T-helper 2 cell treated with Interferon-gamma antibody and Interleukin-4, amounts not matched to agents 5 μg/mL and 100 μg/mL, for 36 hours (primary cell): ENCODE measurements at regions not wholly inside any gene's neighbourhood (a gene's known extent, or its start where the extent isn't known, plus 50 kb on each side); places are given as distances from the start of the nearest gene placed in this dataset.

Source experiments
- DNase-seq: peaks from one replicate; pipeline ENCODE4 v3.0.0; 2021; ENCODE audit warnings: low spot score
- H3K27ac Mint-ChIP-seq: one replicate; pipeline ENCODE4 v1.8.0; 2021; ENCODE audit warnings: mild to moderate bottlenecking, mixed read lengths
- H3K27me3 Mint-ChIP-seq: one replicate; pipeline ENCODE4 v1.8.0; 2021; ENCODE audit warnings: low read depth, mixed read lengths
- H3K36me3 Mint-ChIP-seq: one replicate; pipeline ENCODE4 v1.8.0; 2021; ENCODE audit warnings: low read depth, mixed read lengths
- H3K4me1 Mint-ChIP-seq: one replicate; pipeline ENCODE4 v1.8.0; 2021; ENCODE audit warnings: low read depth, mixed read lengths
- H3K4me3 Mint-ChIP-seq: one replicate; pipeline ENCODE4 v1.8.0; 2022; ENCODE audit warnings: mild to moderate bottlenecking, moderate library complexity, mixed read lengths
- H3K9me3 Mint-ChIP-seq: one replicate; pipeline ENCODE4 v1.8.0; 2021; ENCODE audit warnings: mixed read lengths

DNA sequence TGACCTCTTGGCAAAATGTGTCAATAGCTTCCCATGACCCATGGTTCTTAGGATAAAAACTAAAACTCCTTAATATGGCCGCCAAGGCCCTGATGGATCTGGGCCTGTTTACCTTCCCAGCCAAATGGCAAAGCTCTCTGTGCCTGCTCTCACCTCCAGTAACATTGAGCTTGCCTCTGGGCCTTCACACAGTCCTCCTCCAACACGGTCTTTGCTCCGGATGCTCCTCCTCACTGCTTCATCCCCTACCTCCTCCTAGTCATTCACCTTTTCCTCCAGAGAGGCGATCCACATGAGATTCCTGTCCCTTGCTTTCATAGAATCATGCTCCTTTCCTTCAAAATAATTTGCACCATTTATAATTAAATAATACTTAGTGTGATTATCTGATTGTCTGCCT, 172.3 kb upstream of the AFDN start:
- Mint-ChIP-seq H3K4me1 (no peaks in the 10 kb centered on the region), H3K27me3 (no peaks in the 10 kb centered on the region), H3K27ac (no peak overlapping the region), H3K9me3 (no peaks in the 10 kb centered on the region), H3K36me3 (no peaks in the 10 kb centered on the region), H3K4me3 (no peak overlapping the region)
- no peak for DNase-seq

DNA sequence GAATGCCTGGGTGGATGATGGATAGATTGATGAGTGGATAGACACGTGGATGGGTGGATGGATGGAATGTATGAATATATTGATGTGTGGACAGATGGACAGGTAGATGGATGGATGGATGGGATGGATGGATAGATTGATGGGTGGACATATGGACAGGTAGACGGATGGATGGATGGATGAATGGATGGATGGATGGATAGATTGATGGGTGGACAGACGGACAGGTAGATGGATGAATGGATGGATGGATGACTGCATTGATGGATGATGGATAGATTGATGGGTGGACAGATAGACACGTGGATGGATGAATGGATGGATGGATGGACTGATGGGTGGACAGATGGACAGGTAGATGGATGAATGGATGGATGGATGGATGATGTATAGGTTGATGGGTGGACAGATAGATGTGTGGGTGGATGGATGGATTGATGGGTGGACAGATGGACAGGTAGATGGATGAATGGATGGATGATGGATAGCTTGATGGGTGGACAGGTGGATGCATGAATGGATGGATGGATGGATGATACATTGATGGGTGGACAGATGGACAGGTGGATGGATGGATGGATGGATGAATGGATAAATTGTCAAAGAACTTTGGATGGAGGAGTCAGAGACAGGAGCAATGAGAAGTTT, 171.4 kb upstream of the AFDN start:
- no peak overlapping the region for H3K4me3 Mint-ChIP-seq
- no peak for DNase-seq
- no peaks in the 10 kb centered on the region for H3K27me3 Mint-ChIP-seq
- H3K36me3 Mint-ChIP-seq, result no peaks in the 10 kb centered on the region
- H3K9me3 Mint-ChIP-seq, result no peaks in the 10 kb centered on the region
- no peaks in the 10 kb centered on the region for H3K4me1 Mint-ChIP-seq
- H3K27ac Mint-ChIP-seq, result no peak overlapping the region

DNA sequence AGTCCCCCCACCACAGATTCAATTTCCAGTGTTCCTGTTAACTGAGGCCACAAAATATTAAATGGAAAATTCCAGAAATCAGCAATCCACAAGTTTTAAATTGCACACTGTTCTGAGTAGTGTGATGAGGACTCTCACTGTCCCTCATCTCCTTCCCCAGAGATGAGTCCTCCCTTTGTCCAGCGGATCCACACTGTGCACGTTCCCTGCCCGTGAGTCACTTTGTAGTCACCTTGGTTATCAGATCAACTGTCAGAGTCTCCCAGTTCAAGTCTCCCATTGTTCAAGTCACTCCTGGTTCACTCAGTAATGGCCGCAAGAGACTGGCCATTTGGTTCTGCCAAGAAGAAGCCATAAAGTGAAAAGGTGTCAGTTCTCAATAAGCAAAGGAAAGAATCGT, 168.6 kb upstream of the AFDN start:
- Mint-ChIP-seq H3K4me1 (no peaks in the 10 kb centered on the region), H3K27me3 (no peaks in the 10 kb centered on the region), H3K27ac (no peak overlapping the region), H3K4me3 (no peak overlapping the region), H3K9me3 (no peaks in the 10 kb centered on the region), H3K36me3 (no peaks in the 10 kb centered on the region)
- DNase-seq, result no peak

DNA sequence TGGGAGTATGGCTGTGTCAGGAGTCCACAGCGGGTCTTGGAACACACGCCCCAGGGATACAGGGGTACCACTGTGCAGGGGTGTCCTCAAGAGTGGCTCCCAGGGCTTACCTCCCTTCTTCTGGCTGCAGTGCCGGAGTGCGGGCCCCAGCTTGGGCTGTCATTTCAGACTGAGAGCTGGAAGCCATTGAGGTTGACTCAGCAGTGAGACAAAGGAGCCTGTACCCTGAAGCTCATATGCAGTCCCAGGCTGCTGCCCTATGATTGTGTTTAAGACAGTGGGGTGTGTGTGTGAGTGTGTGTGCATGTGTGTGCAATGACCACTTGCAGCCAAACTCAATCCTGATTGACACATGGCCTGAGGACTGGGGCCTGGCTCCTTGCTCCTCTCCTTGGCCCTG, 167.7 kb upstream of the AFDN start:
- Mint-ChIP-seq H3K27ac (no peak overlapping the region), H3K27me3 (no peaks in the 10 kb centered on the region), H3K4me3 (no peak overlapping the region), H3K36me3 (no peaks in the 10 kb centered on the region), H3K9me3 (no peaks in the 10 kb centered on the region), H3K4me1 (no peaks in the 10 kb centered on the region)
- no peak for DNase-seq

DNA sequence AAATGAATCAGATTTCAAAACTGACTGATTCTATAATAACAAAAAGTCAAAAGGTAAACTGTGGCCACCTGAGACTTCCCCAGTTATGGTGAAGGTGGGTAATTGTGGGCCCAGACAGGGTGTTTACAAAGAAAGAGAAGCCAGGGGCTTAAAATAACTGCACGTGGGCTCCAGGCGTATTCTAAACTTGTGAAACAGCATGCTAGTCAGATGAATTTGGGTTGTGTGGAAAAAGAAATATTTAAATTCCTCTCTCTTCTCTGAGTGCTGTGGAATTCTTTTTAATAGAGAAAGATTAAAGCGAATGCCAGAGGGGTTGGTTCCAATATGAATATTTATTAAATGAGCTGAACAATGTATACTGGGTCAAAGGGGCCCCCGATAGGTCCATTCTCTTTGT, 166.3 kb upstream of the AFDN start:
- DNase-seq, result no peak
- Mint-ChIP-seq H3K27me3 (no peaks in the 10 kb centered on the region), H3K9me3 (no peaks in the 10 kb centered on the region), H3K4me3 (no peak overlapping the region), H3K27ac (no peak overlapping the region), H3K4me1 (no peaks in the 10 kb centered on the region), H3K36me3 (no peaks in the 10 kb centered on the region)

DNA sequence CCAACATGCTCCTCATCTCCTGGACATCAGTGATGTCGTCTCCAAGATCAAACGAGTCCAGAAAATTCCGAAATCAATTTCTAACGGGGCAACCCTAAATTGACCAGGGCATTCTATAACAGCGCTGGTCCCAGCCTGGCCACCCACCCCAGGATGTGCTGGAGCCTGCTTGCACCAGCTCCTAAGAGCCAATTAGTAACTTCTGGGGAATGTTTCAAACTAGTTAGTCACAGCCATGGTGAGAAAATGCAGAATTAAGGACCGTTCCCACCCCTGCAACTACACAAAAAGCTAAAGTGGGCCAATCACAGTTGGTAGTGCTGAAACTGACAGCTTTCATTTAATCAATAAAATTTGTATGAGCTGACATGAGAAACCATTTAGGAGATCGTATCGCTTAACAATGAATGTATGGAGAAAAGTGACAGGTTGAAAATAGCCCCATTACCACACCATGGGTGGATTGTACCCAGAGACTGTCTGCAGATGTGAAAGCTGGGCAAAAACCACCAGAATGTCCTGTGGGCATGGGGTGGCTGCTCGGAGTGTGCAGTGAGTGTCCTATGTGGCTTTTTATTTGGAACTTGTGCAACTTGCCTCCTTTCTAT, 165.7 kb upstream of the AFDN start:
- Mint-ChIP-seq H3K9me3 (no peaks in the 10 kb centered on the region), H3K4me1 (no peaks in the 10 kb centered on the region), H3K36me3 (no peaks in the 10 kb centered on the region), H3K4me3 (no peak overlapping the region), H3K27ac (no peak overlapping the region), H3K27me3 (no peaks in the 10 kb centered on the region)
- no peak for DNase-seq

DNA sequence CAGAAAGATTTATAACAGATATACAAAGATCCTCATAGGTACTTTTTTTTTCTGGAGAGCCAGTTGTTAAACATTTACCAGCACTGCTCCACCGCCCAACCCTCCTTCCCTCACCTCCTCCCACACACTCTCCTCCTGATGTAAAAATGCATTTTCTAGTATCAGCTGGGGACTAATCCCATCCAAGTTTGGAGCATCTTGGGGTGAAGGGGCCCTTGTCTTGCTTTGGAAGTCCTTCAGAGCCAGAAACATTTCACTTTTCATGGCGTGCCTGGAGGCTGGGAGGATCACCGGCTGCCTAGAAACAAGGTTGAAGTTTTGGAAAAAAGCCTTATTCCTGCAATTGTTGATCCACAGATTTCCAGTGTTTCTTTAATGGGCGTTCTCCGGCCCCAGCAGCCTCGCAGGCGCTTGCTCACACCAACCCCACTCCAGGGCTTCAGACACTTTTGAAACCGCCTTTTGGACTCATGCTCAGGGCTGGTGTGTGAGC, 165.1 kb upstream of the AFDN start:
- DNase-seq, result no peak
- Mint-ChIP-seq H3K9me3 (no peaks in the 10 kb centered on the region), H3K4me3 (no peak overlapping the region), H3K4me1 (no peaks in the 10 kb centered on the region), H3K27ac (no peak overlapping the region), H3K36me3 (no peaks in the 10 kb centered on the region), H3K27me3 (no peaks in the 10 kb centered on the region)

DNA sequence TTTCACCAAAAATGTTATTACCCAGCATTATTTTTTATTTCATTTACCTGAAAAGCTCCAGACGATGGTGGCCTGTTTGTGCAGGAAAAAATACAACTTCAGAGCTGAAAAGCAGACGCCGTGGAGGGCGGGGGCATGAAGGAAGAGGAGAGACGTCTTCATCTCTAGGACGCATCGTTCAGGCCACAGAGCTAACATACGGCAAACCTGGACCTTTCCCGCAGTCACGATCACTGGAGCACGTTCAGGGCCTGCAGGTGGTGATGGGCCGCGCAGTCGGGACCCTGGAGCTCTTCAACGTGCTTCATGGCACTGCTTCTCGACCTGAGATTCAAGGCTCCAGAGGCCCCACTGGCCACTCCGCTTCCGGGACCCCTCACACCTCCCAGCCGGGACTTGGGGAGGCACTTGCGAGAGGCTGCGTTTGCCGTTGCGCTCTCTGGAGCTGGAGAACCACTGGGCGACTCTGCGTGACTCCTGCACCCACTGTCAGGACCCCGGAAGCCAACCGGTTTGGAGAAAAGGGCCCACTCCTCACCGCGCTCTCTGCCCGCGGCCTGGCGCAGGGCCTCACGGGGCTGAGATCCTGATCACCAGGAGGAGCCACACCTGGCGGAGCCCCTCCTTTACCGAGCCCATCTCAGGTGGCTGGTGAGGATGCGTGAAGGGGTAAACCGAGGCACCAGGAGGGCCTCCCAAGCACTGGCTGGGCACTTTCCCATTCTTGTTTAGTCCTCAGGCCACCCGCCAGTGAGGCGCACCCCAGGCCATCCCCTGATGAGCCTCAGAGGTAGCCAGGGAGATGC, 164.4 kb upstream of the AFDN start:
- Mint-ChIP-seq H3K27ac (no peak overlapping the region), H3K9me3 (no peaks in the 10 kb centered on the region), H3K4me1 (no peaks in the 10 kb centered on the region), H3K4me3 (no peak overlapping the region), H3K36me3 (no peaks in the 10 kb centered on the region), H3K27me3 (no peaks in the 10 kb centered on the region)
- no peak for DNase-seq

DNA sequence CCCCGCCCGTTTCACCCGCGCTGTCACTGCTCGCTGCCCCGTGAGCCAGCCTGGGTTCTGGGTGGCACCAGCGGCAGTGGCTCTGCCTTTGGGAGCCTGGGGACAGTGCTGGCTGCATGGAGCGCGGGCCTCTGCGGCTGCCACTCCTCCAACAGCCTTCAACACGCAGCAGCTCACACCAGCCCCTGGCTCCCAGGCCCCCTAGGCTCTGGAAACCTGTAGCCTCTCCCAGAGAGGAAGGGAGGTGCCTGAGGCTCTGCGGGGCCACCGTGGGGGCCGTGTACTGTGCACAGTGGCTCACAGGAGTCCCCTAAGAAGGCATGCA, 163.9 kb upstream of the AFDN start:
- no peak for DNase-seq
- no peaks in the 10 kb centered on the region for H3K36me3 Mint-ChIP-seq
- H3K27me3 Mint-ChIP-seq, result no peaks in the 10 kb centered on the region
- no peak overlapping the region for H3K27ac Mint-ChIP-seq
- H3K4me3 Mint-ChIP-seq, result no peak overlapping the region
- H3K4me1 Mint-ChIP-seq, result no peaks in the 10 kb centered on the region
- no peaks in the 10 kb centered on the region for H3K9me3 Mint-ChIP-seq

DNA sequence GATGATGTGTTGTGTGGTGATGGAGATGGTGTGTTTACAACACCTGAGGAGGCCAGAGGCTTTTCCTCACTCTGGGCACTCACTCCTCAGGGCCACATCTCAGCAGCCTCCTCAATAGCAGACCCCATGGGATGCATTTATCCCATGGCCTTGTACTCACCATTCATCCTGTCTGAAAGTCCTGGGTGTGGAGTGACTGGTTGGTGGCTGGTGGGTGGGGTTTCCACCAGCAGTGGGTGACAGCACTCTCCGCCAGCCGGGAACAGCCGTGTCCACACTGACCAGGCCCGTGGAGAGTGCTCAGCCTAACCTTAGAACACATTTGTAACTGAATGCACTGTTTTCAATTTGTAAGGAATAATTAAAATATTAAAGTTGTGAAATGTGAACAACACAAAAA, 163.4 kb upstream of the AFDN start:
- no peak for DNase-seq
- no peaks in the 10 kb centered on the region for H3K36me3 Mint-ChIP-seq
- no peak overlapping the region for H3K4me3 Mint-ChIP-seq
- no peaks in the 10 kb centered on the region for H3K9me3 Mint-ChIP-seq
- H3K4me1 Mint-ChIP-seq, result no peaks in the 10 kb centered on the region
- no peaks in the 10 kb centered on the region for H3K27me3 Mint-ChIP-seq
- no peak overlapping the region for H3K27ac Mint-ChIP-seq

DNA sequence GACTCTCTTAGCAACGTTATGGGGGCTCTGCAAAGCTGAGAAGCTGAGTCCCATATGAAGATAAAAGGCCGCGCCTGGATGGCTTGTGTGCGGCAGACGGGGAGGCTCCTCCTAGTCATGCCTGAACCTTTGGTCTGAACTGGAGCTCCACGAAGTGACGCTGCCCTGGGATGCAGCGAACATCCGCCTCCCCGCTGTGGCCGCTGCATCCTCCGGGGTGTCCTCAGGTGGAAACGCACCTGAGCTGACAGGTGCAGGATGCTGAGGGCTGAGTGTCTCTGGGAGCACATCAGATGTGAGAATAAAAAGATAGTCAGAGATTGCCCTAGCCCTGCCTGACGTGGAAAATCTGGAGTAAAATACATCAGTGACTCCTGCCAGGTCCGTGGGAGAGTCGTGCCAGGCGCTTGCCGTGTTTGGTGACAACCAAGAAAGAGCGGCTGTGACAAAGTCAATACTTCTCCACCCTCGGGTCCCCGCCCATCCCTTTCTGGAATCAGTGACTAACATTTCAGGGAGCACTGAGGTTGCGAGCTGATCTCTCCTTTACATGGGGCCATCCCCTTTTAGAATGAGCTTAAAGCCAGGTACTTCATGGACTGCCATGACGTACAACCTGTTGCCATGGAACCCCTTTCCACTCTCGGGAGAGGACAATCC, 162.8 kb upstream of the AFDN start:
- Mint-ChIP-seq H3K4me1 (no peaks in the 10 kb centered on the region), H3K27me3 (no peaks in the 10 kb centered on the region), H3K4me3 (no peak overlapping the region), H3K9me3 (no peaks in the 10 kb centered on the region), H3K36me3 (no peaks in the 10 kb centered on the region), H3K27ac (no peak overlapping the region)
- no peak for DNase-seq

DNA sequence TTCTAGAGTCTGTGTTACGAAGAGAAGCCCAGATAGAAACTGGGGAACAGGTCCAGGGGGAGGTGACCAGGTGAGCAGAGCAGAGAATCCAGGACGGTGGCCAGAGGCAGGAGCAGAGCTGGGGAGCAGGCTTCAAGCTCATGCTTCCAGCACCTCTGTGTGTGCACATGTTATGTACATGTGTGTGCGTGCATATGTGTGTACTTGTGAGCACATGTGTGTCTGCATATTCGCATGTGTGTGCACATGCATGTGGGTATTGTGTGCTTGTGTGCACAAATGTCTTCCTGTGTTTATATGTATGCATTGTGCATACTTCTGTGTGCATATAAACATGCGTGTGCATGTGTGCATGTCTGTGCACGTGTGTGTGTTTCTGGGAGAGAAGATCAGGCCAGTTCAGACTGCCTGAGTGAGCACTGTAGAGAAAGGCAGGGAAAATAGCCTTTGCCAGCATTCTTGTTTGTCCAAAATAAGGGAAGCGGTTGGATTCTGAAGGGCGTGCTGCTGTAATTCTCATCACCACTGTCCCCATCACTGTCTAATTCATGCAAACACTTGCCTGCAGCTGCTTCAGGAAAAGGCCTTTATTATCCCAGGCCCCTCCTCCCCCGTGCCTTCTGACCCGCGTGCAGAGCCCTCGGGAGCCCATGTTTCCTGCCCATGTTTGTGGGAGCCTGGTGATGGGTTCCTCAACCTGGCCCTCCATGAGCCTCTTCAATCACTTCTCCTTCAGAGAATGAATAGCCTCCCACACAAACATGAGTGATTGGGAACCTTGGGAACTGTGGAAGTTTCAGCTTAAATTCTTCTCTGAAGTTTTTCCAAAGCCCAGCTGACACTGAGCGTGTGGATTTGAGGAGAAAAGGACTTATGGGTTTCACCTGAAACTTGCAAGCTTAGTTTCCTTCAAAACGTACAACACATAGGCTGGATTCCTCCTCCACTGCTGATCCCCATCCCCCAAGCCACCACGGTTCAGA, 161.7 kb upstream of the AFDN start:
- no peaks in the 10 kb centered on the region for H3K27me3 Mint-ChIP-seq
- no peaks in the 10 kb centered on the region for H3K36me3 Mint-ChIP-seq
- no peaks in the 10 kb centered on the region for H3K9me3 Mint-ChIP-seq
- no peak overlapping the region for H3K4me3 Mint-ChIP-seq
- no peak overlapping the region for H3K27ac Mint-ChIP-seq
- no peaks in the 10 kb centered on the region for H3K4me1 Mint-ChIP-seq
- no peak for DNase-seq

DNA sequence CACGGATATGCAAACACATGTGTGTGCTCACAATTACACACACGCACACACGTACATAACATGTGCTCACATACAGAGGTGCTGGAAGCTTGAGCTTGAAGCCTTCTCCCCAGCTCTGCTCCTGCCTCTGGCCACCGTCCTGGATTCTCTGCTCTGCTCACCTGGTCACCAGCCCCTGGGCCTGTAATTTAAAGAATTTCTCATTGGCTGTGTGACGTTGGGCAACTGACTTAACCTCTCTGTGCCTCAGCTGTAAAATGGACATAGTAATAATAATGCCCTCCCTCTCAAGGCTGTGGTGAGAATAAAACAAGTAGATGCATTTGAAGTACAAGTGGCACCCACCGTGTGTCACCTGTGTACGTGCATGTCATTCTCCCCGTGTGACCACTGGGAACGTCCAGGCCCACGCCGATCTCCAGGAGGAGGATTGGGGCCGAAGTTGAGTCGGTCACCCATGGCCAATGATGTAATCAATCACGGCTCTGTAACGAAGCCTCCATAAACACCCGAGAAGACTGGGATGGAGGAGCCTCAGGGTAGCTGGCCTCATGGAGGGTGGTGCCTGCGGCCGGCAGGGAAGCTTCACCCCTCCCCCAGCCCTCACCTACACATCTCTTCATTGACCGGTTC, 160.9 kb upstream of the AFDN start:
- no peak overlapping the region for H3K27ac Mint-ChIP-seq
- H3K4me1 Mint-ChIP-seq, result no peaks in the 10 kb centered on the region
- H3K9me3 Mint-ChIP-seq, result no peaks in the 10 kb centered on the region
- no peak for DNase-seq
- H3K27me3 Mint-ChIP-seq, result no peaks in the 10 kb centered on the region
- H3K4me3 Mint-ChIP-seq, result no peak overlapping the region
- H3K36me3 Mint-ChIP-seq, result no peaks in the 10 kb centered on the region
